ENCODE measurements at regions not wholly inside any gene's neighbourhood (a gene's known extent, or its start where the extent isn't known, plus 50 kb on each side); places are given as distances from the start of the nearest gene placed in this dataset.

- no peak for TF ChIP-seq ZNF544 (tag by site-specific recombination; IDR thresholded peaks at IDR 0.05)
- TF ChIP-seq, protein P1, sequence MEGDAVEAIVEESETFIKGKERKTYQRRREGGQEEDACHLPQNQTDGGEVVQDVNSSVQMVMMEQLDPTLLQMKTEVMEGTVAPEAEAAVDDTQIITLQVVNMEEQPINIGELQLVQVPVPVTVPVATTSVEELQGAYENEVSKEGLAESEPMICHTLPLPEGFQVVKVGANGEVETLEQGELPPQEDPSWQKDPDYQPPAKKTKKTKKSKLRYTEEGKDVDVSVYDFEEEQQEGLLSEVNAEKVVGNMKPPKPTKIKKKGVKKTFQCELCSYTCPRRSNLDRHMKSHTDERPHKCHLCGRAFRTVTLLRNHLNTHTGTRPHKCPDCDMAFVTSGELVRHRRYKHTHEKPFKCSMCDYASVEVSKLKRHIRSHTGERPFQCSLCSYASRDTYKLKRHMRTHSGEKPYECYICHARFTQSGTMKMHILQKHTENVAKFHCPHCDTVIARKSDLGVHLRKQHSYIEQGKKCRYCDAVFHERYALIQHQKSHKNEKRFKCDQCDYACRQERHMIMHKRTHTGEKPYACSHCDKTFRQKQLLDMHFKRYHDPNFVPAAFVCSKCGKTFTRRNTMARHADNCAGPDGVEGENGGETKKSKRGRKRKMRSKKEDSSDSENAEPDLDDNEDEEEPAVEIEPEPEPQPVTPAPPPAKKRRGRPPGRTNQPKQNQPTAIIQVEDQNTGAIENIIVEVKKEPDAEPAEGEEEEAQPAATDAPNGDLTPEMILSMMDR (tag by site-specific recombination; IDR thresholded peaks at IDR 0.05), result no peak
- TF ChIP-seq ZNF423 (tag by site-specific recombination; IDR thresholded peaks at IDR 0.05), result no peak
- TF ChIP-seq ZNF596 (tag by site-specific recombination; IDR thresholded peaks at IDR 0.05), result no peak
- TF ChIP-seq ZBTB49 (tag by site-specific recombination; IDR thresholded peaks at IDR 0.05; ENCODE audit: low read depth), result no peak
- TF ChIP-seq SP2 (tag by site-specific recombination; IDR thresholded peaks at IDR 0.05), result no peak
- TF ChIP-seq KLF7 (tag by site-specific recombination; IDR thresholded peaks at IDR 0.05; ENCODE audit: borderline replicate concordance), result no peak
- TF ChIP-seq ZXDB (tag by site-specific recombination; IDR thresholded peaks at IDR 0.05), result no peak
- no peak for TF ChIP-seq ZNF121 (tag by site-specific recombination; IDR thresholded peaks at IDR 0.05)
Observed at GRCh38 chr15:53836618-53837017, 77.2 kb upstream of the WDR72 start.

Measured in HEK293 (cell line).